HG02970 (cell line): ENCODE measurements at regions not wholly inside any gene's neighbourhood (a gene's known extent, or its start where the extent isn't known, plus 50 kb on each side); places are given as distances from the start of the nearest gene placed in this dataset.

Experiments
- ATAC-seq: cut with Tn5 transposase; IDR thresholded peaks from one replicate; pipeline ENCODE4 v1.9.1; 2021; ENCODE audit warnings: mild to moderate bottlenecking, moderate library complexity, moderate number of reproducible peaks; ENCODE audit not compliant: unreplicated experiment, low FRiP score

DNA sequence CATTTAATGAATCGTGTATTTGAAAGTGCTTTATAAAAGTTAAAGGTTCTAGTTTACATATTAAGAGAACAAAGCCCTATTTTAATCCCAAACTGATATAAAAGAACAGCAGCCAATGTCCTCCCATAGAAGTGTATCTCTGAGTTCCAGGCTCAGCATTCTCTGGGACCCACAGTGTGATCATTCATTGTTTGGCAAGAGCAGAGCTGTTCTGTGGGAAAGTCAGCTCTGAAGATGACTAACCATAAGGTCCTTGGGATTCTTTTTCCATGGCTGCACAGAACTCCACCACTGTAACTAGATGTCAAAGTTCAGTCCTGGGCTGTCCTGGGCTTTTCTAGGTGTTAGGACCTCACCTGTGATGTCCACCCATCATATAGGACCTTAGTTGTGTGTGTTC is 157.0 kb upstream of the TLL1 start:
- no peak for ATAC-seq

DNA sequence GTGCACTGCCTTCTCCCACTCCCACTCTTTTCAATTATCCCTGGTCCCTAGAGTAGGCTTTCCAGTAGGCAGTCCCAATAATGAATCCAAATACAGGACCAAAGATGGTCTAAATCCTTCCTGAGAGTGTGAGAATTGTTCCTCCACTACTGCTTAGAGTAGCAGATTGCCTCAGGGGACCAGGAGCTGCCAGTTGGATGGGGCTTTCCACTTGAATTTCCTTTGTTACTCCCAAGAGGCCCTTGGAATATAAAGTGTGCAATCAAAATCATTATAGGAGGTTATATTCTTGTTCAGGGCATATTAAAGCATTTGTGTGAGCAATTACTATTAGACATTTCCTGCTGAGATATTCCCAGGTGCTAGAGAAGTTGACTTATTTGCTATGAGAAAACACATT is 156.6 kb upstream of the TLL1 start:
- ATAC-seq: no peak

DNA sequence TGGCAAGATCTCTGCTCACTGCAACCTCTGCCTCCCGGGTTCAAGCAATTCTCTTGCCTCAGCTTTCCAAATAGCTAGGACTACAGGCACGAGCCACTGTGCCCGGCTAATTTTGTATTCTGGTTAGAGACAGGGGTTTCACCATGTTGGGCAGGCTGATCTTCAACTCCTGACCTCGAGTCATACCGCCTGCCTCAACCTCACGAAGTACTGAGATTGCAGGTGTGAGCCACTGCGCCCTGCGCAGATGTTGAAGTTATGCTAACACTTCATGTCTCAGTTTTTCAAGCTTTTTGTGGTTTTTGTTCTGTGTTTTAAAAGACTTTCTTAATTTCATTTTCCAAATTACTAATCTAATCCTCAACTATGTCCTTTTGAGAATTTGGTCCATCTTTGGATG is 154.4 kb upstream of the TLL1 start:
- no peak for ATAC-seq

DNA sequence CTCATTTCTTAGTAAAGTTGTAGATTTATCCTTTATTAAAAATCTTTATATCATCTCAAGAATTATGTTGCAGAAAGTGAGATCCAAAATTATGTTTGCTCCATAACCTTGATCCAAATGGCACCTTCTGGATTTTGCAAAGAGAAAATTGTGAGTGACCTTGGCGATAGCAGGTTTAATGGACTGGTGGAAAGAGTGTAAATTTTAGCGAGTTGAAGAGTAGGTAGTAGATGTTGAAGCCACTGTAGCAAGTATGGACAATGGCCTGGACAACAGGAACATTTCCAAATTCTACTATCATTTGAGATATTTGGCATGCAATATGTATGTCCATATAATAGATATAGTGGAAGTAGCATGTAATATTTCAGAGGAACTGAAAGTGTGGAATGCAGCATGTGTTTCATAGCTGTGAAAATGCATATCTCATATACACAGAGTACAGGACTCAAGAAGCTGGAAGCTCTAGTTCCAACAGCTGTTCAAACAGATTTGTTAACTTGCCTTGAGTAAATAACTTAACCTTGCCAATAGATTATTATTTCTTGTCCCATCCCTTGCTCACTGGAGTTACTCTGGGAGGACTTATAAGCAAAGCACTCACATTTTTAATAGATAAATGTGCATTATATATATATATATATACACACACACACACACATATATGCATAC is 152.5 kb upstream of the TLL1 start:
- ATAC-seq: no peak

DNA sequence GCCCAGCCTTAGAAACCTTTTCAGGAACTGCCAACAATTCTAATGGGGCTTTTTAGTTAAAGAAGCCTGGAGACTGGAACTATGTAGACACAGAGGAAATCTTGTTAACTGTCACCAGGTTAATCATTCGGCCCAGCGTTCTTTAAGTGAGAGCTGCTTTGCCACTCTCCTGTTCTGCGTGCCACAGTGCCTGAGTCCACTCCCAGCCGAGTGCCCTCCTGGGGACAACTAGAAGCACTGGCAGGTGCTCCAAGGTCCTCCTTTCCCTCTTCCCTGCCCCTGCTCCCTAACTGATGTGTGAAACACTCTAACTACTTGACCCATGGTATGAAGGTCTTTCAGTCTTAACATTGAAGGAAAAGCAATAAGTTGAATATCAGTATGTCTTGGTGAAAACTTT is 151.2 kb upstream of the TLL1 start:
- no peak for ATAC-seq

DNA sequence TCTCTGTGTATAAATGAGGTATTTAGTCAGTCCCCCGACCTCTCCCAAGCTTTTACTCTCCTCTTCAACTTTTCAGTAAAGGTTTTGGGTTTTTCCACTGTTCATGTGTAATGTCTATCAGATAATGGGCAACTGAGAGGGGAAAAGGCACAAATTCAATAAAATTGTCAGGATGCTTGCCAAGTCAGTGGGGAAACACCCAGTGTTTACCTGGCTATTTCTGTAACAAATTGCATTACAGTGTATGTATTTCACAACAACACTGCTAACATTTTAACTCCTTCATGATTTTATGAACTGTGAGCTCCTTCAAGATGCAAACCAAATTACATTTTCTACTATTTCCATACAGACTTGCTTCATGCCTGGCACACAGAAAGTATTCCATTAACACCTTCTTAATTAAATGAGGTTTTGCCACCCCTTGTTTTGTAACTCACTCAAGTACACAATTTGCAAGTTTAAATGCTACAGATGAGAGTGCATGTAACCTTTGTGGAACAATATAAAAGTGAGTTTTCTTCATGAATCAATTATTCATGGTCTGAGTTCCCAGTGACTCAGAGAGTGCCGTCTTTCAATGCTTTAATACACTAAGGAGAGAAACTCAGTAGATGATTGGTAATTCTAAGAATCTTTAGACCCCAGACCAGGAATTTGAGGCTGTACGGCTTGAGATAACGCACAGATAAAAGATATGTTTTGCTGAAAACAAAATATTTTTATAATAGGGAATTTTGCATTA is 149.8 kb upstream of the TLL1 start:
- no peak for ATAC-seq

DNA sequence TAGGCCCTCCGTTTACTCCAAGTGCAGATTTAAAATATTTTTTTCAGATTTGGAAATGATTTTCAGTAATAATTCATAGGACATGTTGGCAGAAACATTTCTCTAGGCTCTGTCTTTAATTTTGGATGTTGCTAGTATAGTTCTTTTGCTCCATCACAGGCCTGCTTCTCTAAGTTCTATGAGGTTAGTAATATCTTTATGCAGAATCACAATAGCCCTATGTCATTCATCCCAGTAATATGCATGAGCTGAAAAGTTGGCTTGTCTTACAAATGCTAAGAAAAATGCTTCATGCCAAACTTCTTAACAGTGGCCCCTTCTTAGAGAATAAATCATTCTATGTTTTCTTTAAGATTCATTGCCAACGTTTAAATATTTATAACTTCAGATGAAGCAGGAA is 148.3 kb upstream of the TLL1 start:
- ATAC-seq: no peak

DNA sequence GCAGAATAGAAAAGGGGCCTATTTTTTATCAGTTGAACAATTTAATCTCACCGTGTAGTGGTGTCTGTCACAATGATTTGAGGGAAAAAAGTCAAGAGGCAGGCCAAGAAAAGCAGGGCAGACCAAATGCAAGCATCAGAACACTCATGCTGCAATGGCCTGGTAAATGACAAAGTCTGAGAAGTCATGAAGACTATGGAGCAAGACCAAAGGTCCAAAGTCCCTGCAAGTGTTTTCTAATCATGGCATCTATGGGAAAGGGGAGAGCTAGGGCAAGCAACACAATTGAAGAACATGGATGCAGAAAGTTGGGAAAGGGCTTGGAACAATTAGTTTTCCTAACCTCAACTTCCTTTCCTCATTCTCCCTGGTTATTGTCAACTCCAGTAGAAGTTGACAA is 147.7 kb upstream of the TLL1 start:
- no peak for ATAC-seq

DNA sequence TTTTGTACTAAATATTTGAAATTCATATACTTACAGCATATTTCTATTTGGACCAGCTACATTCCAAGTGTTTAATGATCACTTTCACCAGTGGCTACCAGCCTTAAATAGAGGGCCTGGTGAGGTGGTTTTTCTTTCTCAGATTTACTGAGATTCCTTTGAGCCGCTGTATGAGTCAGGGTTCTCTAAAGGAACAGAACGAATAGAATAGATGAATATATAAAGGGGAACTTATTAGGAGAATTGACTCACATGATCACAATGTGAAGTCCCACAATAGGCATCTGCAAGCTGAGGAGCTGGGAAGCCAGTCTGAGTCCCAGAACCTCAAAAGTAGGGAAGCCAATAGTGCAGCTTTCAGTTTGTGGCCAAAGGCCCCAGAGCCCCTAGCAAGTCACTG is 146.2 kb upstream of the TLL1 start:
- no peak for ATAC-seq

DNA sequence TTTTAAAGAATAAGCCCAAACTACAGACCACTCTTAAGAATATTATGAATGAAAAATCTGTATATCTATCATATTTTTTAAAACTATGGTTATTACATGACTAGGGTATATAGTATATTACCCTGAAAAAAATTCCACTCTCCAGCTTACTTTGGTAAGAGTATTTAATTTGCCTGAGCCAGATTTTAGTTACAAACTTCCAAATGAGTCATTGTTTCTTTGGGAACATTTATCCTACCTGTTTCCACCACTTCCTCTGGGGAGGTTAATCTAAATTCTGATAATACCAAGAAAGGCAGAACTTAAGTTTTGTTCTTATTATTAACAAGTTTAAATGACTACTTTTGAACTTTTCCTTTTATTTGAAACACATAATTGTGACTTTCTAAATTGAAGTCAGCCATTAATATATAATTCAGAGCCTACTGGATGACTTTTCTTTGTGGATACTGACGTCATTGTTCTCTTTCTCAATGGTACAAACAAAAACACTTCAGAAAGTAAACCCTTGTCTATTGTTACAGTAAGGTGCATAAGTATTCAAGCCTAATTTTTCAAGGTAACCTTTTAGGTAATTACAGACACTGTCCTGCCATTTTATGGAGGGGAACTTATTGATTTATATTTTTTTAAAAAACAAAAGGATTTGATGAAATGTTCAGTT is 135.6 kb upstream of the TLL1 start:
- ATAC-seq: no peak

DNA sequence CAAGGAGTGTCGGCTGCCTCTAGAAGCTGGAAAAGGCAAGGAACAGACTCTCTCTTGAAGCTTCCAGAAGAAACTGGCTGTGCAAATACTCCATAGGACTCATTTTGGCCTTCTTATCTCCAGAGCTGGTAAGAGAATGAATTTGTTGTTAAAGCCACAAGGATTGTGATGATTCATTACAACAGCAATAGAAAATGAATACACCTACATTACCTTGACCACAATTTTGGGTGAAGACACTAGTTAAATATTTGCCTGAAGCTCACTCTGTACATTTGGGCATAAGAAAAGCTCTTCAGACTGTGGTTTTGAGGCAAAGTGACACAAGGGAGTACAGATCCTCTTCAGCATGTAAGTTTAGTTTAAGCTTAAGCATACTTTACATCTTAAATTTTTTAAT is 134.5 kb upstream of the TLL1 start:
- ATAC-seq: no peak

DNA sequence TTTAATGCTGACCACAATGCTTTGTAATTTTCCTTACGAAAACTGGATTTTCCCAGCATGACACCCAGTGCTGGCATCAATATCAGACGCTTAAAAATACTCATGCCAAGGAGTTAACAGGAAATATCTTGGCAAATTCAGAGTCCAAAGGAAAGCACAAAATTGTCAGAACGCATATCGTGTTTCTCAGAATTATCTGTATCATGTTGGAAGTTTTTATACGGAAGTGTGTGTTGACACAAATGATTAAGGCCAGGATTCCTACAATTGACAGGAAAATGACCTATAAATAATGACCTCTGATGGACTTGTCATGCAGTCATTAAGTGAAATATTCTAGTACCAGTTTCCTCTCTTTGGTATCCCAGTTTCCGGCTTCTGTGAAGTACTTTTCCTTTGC is 132.1 kb upstream of the TLL1 start:
- ATAC-seq: no peak

DNA sequence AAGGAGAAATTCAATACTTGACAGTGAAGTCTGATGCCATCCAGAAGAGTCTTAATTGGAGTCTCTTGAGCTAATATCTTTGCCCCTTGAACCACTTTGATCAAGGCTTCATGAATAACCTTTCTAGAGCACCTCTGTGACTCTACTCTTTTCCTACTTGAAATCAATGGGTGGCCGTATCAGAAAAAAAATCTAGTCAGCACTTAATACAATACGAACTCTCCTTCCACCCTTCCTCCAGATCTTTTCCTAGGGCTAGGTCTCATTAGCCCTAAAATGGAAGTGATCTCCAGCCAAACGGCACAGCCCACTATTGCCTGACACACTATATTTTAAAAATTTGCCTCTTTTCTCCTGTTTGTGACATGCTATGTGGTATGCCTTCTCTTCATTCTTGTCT is 129.6 kb upstream of the TLL1 start:
- ATAC-seq: no peak

DNA sequence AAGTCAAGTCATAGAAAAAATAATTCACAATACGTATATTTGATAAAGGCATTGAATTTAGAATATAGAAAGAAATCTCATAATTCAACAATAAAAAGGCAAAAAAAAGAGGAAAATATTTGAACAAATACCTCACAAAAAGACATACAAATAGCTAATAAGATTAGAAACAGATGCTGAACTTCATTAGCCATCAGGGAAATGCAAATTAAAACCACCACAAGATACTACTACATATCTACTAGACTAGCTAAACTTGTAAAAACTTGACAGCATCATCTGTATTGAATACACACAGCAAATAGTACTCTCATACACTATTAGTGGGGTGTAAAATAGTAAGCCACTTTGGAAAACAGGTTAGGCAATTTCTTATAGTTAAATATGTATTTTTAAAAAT is 128.7 kb upstream of the TLL1 start:
- ATAC-seq: no peak

DNA sequence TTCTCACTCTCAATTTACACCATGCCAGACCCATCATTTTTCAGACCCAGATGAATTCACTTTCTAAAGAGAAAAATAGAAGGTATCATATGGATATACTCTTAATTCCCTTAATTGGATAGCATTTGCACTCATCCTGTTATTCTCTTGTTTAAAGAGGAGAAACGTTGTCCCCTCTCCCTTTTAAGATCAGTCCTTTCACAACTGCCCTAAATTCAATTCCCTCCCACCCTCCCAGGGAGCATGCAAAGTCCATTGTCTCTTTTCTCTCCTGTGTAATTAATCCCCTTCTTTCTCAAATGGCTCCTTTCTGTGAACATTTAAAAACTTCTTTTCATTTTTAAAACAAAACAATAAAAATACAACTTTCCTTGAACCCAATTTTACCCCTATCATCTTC is 124.7 kb upstream of the TLL1 start:
- ATAC-seq: no peak

DNA sequence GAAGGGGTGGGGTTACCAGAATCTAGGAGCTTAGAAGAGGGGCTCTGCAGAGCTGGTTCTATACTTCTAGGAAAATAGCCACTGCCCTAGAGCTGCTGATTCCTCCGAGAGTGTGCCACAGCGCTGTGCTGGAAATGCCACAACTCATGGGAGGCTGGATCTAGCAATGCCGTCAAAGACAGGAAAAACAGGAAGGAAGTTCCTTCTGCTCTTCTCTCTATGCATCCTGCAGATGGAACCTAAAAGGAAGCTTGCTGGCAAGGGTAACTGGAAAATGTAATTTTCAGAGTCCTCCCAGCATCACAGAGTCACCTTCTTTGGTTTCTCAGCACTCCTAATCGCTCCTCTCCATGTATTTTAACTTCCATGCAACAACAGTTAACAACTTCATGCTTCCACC is 121.2 kb upstream of the TLL1 start:
- ATAC-seq: no peak

DNA sequence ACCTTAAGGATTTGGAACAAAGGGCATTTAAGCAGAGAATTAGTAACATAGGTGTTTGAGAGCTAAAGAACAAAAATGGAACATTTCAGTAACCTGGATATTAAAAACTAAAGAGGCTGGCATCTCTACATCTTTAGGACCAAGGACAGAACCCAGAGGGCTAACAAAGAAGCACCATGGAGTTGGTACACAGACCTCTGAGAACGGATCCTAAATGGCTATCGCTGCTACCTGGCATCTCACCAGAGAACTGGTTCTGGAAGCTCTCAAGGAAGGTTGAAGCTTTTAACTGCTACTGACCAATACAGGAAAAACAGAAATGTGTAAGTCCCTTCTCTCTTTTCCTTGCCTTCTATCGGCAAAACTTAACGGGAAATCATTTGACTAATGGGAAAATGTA is 118.4 kb upstream of the TLL1 start:
- no peak for ATAC-seq

DNA sequence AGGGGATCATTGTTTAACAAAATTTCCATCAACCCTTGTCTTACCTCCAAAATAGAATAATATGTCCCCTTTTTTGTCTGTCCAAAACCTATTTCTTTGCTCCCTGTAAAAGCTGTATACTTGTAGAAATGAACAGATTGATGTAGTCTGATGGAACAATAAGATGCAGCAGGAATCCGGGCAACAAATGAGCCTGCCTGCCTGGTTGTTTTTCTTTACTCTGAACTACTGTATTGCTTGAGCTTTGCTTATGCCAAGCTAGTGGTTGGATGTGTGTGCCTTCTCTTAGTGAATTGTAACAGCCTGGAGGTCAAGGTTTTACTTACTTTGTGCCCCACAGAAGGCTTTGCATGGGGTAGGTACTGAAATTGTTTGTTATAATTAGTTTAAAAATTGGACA is 116.2 kb upstream of the TLL1 start:
- ATAC-seq: no peak

DNA sequence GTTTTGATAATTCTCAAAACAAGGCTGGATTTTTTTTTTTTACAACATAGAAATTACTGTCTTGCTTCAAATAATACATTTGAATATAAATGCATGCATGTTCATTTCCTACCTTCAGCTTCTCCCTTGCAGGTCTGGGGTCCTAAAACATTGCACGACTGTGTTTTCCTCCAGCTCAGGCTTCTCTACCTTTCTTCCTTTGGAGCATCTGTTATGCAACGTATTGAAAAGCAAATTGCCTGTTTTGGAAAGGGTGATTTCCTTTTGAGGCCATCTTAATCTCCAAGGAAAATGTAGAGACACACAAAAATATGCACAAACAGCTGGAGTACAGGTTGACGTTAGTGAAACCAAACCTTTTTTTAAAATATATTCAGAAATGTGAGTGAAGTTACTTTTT is 115.6 kb upstream of the TLL1 start:
- ATAC-seq: no peak

DNA sequence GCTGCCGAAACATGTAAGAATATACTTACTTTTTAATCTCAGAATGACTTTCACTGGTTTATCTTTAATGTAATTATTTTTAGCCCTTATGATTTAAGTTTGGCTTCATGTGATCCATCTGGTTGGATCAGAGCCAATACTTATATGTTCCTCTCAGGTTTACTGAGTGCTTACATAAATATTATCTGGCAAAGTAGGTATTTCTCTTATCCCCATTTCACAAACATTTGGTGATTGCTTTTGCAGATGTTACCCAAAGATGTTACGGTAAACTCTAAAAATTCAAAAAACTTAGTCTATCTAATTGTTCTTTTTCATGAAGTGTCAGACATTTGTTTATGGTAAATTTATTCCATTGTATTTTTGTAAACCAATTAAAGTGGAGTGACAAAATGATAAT is 115.0 kb upstream of the TLL1 start:
- no peak for ATAC-seq

DNA sequence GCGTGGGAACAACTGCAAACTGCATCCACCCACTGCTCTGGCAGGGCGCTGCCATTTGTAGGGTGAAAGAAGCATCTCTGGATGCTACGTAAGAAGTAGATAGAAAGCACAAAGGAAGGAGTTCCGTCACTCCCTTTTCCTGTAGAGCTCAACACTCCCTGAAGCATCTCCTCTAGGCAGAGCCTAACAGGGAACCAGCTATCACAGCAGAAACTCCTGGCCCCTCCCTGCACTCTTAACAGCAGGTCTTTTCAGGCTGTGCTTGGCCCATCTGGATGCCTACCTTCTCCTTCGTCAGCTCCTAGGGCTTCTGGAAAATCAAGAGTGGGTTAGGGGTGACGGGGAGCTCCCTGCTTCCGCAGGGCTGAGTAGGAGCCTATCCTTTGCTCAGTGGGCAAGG is 112.9 kb upstream of the TLL1 start:
- no peak for ATAC-seq

DNA sequence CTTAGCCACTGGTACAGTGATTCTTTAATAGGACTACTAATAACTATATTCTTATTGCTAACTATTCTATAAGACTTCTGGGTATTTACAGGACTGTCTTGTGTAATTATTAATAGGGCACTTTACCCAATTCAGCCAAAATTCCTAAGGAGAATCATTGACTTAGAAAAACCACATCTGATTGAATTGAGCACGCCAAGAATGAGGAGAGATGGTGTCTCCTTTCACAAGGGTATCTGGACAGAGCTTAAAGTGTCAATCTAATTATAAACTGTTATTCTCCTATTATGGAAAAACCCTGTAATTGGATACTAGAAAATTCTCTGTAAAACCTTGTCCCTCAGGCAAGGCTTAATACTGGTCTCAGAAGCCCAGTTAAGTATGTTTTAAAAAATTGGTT is 111.1 kb upstream of the TLL1 start:
- no peak for ATAC-seq
